H7 (cell line): ENCODE measurements at regions not wholly inside any gene's neighbourhood (a gene's known extent, or its start where the extent isn't known, plus 50 kb on each side); places are given as distances from the start of the nearest gene placed in this dataset.

Experiments used
- DNase-seq: peaks from one replicate; pipeline ENCODE4 v3.0.0; 2012
- H3K27me3 ChIP-seq: 2 replicates; pipeline ENCODE4 v1.6.0; 2011; ENCODE audit warnings: mild to moderate bottlenecking, low read length; ENCODE audit not compliant: control insufficient read depth, insufficient read depth
- H3K36me3 ChIP-seq: replicated peaks from 2 replicates; pipeline ENCODE4 v1.5.1; 2011; ENCODE audit warnings: low read length; ENCODE audit not compliant: control insufficient read depth, insufficient read depth
- H3K4me3 ChIP-seq: 2 replicates; pipeline ENCODE4 v1.5.1; 2011; ENCODE audit warnings: low read depth, mild to moderate bottlenecking, control low read depth, low read length, moderate library complexity; ENCODE audit not compliant: insufficient read depth

- Histone ChIP-seq H3K36me3 (no peaks in the 10 kb centered on the region), H3K4me3 (no peak overlapping the region), H3K27me3 (no peaks in the 10 kb centered on the region)
- DNase-seq = no peak
These were observed 409.0 kb downstream of the SLC4A3 start for GRCh38 chr2:220036431-220036830.

DNA sequence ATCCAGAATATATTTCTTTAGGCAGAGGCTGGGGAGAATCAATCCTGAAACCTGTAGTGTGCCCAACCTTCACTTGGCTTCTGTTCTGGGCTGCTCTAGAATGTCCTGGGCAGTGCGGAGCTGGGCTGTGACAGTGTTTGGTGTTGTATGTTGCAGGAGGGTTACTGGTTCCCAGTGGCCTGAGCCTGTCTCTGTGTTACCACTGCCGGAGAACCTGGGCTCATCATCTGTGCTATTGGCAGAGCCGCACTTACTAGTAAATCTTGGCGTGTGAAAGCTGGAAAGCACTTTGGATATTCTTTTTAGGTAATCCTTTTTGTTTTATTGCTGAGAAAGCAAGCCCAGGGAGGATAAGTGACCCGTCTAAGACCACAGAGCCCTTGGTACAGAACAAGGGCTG lies 412.9 kb downstream of the SLC4A3 start:
- Histone ChIP-seq H3K27me3 (no peaks in the 10 kb centered on the region), H3K36me3 (no peaks in the 10 kb centered on the region), H3K4me3 (no peak overlapping the region)
- DNase-seq = no peak

DNA sequence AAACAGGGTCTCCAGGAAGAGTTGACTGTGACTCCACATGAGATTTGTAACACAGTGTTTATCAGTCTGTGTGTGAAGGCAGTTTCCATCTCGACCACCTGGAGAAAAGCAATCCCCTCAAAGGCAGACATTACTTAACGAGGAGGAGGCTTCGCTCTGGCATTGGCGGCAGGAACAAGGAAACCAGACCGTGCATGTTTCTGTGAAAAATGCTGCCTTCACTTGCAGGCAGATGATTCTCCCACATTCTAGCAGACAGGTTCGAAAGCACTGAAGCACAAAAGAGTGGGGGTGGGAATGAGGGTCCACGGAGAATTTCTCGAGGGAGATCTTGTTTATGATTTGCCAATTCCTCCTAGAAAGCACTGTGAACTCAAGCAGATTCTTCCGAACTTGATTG lies 414.0 kb downstream of the SLC4A3 start:
- DNase-seq = no peak

DNA sequence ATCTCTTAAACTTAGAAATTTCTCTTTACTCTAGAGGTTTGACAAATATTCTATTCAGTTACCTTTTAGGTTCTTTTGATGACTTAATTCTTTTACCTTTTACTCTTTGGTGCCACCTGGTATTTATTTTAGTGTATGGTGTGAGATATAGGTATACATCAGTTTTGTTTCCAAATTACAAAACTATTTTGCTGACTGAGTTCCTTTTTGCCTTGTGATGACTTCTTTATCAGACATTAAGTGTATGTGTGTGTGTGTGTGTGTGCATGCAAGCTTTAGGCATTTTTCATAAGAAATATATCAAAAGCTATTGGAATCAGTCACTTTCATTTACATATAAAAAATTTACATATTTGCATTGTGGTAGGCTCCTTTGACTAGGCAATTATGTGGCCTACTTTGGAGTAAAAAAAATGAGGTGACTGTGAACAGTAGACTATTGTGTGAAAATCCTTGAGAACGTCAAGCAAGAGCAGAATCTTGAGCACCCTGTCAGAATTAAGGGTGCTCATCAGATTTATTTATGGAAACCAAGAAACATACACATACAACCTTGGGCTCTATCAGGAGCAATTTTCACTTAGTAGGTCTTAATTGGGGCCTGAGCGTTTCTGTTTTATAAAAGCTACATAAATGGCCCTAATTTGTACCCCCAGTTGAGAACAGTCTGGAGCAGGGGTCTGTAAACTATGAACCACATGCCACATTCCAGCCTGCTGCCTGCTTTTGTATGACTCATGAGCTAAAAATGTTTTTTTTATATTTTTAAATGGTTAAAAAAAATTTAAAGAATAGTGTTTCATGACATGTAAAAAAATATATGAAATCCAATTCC lies 415.9 kb downstream of the SLC4A3 start:
- H3K4me3 ChIP-seq = no peak overlapping the region
- no peak for DNase-seq
- no peaks in the 10 kb centered on the region for H3K36me3 ChIP-seq
- no peaks in the 10 kb centered on the region for H3K27me3 ChIP-seq

More for the DNA sequence above, 414.0 kb downstream of the SLC4A3 start:
- no peak overlapping the region for H3K4me3 ChIP-seq
- H3K36me3 ChIP-seq = no peaks in the 10 kb centered on the region
- H3K27me3 ChIP-seq = no peaks in the 10 kb centered on the region

- Histone ChIP-seq H3K36me3 (no peaks in the 10 kb centered on the region), H3K27me3 (no peaks in the 10 kb centered on the region), H3K4me3 (no peak overlapping the region)
- no peak for DNase-seq
These were observed 416.5 kb downstream of the SLC4A3 start for GRCh38 chr2:220043990-220044335.

- H3K36me3 ChIP-seq = no peaks in the 10 kb centered on the region
- no peaks in the 10 kb centered on the region for H3K27me3 ChIP-seq
- peak; percentile 12 for DNase-seq
- H3K4me3 ChIP-seq = no peak overlapping the region
These were observed 417.0 kb downstream of the SLC4A3 start for GRCh38 chr2:220044383-220044782.

DNA sequence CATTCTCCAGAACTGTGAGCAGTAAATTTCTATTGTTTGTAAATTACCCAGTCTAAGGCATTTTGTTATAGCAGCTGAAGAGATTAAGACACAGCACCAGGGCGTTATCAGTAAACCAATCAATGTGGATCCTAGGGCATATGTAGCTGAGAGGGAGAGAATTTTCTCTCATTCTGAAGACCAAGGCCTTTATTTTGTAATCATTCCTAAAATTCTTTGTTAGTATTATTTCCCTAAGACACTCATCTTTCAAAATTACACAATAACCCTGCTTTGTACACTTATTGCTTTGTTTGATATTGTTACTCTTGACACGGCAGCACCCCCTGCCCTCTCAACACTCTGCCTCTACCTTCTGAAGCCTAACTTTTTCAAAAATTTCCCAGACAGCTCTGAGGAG lies 419.1 kb downstream of the SLC4A3 start:
- no peak for DNase-seq
- no peaks in the 10 kb centered on the region for H3K36me3 ChIP-seq

DNA sequence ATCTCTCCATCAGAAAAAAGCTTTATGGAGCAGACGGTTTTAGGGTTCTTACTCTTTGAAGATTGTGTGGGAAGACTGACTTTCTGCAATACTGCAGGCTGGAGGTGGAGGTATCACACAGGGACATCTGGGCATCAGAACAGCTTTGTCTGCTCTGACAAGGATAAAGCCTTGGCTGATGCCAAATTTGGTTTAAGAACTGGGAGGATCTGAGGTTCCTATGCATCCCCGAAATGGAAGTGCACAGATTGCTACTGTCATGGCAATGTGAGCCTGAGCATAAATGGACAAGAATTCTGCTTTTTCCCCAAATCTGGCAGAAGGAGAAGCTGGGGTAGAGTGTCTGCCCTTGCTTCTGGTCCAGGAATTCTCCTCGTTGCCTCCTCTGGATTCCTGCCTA lies 424.3 kb downstream of the SLC4A3 start:
- Histone ChIP-seq H3K27me3 (no peaks in the 10 kb centered on the region), H3K36me3 (no peaks in the 10 kb centered on the region), H3K4me3 (no peak overlapping the region)
- DNase-seq = no peak

More for the DNA sequence above, 419.1 kb downstream of the SLC4A3 start:
- Histone ChIP-seq H3K4me3 (no peak overlapping the region), H3K27me3 (no peaks in the 10 kb centered on the region)

GRCh38 chr2:220053919-220054318 lies 426.5 kb downstream of the SLC4A3 start:
- Histone ChIP-seq H3K27me3 (no peaks in the 10 kb centered on the region), H3K36me3 (no peaks in the 10 kb centered on the region), H3K4me3 (no peak overlapping the region)
- no peak for DNase-seq

DNA sequence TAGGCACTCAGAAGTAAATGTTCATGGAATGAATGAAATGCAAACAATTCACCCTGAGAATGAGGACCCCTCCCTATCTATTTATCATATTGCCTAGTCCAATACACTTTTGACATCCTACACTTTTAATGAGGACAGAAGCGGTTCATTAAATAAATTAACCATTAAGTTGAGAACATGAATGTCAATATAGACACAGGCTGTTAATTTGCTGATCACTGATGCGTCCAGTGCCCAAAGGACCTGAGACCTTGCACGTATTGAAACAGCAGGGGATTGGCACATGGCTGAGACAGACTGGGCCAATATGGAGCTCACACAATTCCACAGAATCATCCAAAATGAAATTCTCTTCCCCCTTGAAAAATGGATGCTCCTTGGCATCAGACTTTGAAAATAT lies 430.0 kb downstream of the SLC4A3 start:
- no peaks in the 10 kb centered on the region for H3K36me3 ChIP-seq
- no peaks in the 10 kb centered on the region for H3K27me3 ChIP-seq
- H3K4me3 ChIP-seq = no peak overlapping the region
- DNase-seq = no peak

GRCh38 chr2:220057916-220058315 lies 430.5 kb downstream of the SLC4A3 start:
- DNase-seq = no peak

DNA sequence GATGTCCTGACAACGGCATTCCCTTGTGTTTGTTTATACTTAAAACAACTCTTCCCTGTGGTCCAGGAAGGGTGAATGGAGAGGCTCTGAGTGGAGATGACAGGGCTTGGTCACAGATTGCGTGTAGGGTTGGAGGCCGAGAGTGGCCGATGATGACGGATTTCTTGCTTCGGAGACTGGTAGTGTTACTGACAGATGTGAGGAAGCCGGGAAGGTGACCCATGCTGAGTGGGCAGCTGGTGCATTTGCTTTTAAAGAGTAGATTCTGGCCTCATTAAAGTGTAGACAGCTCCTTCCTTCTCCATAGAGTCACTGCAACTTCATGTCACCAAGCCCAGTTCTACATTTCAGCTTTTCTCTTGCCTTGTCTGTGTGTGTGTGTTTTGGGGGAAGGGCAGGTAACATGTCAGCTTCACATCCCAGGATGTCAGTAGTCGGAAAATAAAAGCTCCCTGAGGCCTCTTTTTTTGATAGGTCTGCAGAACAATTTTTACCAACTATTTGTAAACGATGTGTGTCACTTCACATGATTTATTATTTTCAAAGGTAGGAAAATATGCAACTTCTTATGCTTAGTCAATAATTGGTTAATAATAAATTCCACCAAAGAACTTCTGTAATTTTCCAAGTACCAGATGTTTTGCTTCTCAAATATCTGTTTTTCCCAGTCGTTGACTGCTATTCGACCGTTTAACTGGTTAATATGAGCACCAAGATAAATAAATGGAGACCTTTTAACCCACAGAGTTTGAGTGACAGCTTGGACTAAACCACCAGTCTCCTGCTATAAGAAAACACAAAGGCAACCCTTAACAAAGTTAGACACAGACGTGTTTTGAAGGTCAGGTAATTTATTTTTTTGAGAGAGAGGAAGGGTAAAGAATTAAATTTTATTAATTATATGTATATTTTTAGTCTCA lies 436.9 kb downstream of the SLC4A3 start:
- no peaks in the 10 kb centered on the region for H3K36me3 ChIP-seq
- no peak for DNase-seq
- H3K27me3 ChIP-seq = no peaks in the 10 kb centered on the region
- H3K4me3 ChIP-seq = no peak overlapping the region

More at GRCh38 chr2:220057916-220058315, 430.5 kb downstream of the SLC4A3 start:
- no peaks in the 10 kb centered on the region for H3K27me3 ChIP-seq
- H3K36me3 ChIP-seq = no peaks in the 10 kb centered on the region
- no peak overlapping the region for H3K4me3 ChIP-seq

- no peak for DNase-seq
- H3K27me3 ChIP-seq = no peaks in the 10 kb centered on the region
These were observed 438.2 kb downstream of the SLC4A3 start for GRCh38 chr2:220065581-220065980.

DNA sequence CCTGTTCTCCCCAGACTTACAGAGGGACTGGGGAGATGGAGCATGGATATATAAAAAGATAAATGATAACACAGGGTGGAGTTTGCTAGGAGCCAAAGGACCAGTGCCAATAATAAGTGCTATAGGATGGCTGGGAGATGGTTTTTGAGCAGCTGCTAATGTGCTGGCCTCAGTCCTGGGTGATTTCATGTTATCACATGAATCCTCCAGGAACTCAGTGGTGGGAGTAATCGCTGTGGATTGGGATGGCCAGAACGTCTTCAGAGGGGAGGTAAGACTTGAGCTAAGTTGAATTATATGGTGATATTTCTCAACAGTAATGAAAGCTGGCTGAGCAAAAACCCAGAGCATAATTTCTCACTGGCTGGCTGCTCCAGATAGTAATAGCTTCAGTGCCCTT lies 441.4 kb downstream of the SLC4A3 start:
- DNase-seq = no peak
- no peak overlapping the region for H3K4me3 ChIP-seq
- H3K27me3 ChIP-seq = no peaks in the 10 kb centered on the region
- no peaks in the 10 kb centered on the region for H3K36me3 ChIP-seq

More at GRCh38 chr2:220065581-220065980, 438.2 kb downstream of the SLC4A3 start:
- no peaks in the 10 kb centered on the region for H3K36me3 ChIP-seq
- no peak overlapping the region for H3K4me3 ChIP-seq

GRCh38 chr2:220070349-220070748 lies 442.9 kb downstream of the SLC4A3 start:
- DNase-seq = no peak
- H3K27me3 ChIP-seq = no peaks in the 10 kb centered on the region
- H3K36me3 ChIP-seq = no peaks in the 10 kb centered on the region
- no peak overlapping the region for H3K4me3 ChIP-seq
